K562 (cell line): ENCODE measurements at regions not wholly inside any gene's neighbourhood (a gene's known extent, or its start where the extent isn't known, plus 50 kb on each side); places are given as distances from the start of the nearest gene placed in this dataset.
A peak's percentile ranks its signal among the peaks of the same experiment; 100 is the strongest.

ENCODE experiments used
- ATAC-seq: fragments of 200-7000 bp; cut with Tn5 transposase; 3 replicates; pipeline ENCODE4 v1.9.1; 2020; ENCODE audit warnings: moderate library complexity
- BruUV-seq: library from RNA; stranded (reverse); fragments of 400-500 nt; replicated peaks from 2 replicates; lab custom pipeline; 2021; lab: Mats Ljungman, UMichigan
- CTCF ChIA-PET: fragments of 300-600 bp; formaldehyde crosslinking; extraction: SDS; loops from one replicate; lab custom pipeline; 2021; ENCODE audit warnings: low intra/inter-chr PET ratio; lab: Yijun Ruan, JAX
- POLR2A ChIA-PET: fragments of 300-600, 350-650 bp; sonication (Branson Sonifier 250); formaldehyde crosslinking; extraction: SDS; loops from one replicate; lab custom pipeline; 2021; ENCODE audit warnings: antibody characterized with exemption, inconsistent platforms; lab: Yijun Ruan, JAX
- DNase-seq, 4 experiments: peaks; one replicate each; pipeline versions ENCODE4 v3.0.0 to v3.0.0-alpha.2; 2011 to 2018; ENCODE audit warnings: low spot score in 3 of 4, mixed read lengths in 3 of 4; ENCODE audit errors: extremely low read depth in 1 of 4
- FAIRE-seq: peaks from 2 replicates; lab custom pipeline; 2011; peaks lifted over from hg19 to GRCh38; lab: Jason Lieb, UNC
- H2AFZ ChIP-seq: 2 replicates; pipeline ENCODE4 v1.6.0; 2011; ENCODE audit warnings: low read depth, low read length, control low read depth, inconsistent platforms
- H3K27ac ChIP-seq: fragments of 200-600 bp; 3 replicates; pipeline ENCODE4 v1.8.0; 2011; ENCODE audit warnings: low read depth, mild to moderate bottlenecking, control low read depth, inconsistent platforms, low read length, moderate library complexity, mixed read lengths; ENCODE audit errors: extremely low read depth
- H3K27me3 ChIP-seq, 2 experiments: fragments of 300-600 bp in 1 of 2; 2 replicates in 1 of 2; 3 replicates in 1 of 2; pipeline versions ENCODE4 v1.6.0 to v1.8.0; 2011; ENCODE audit warnings: inconsistent platforms in 2 of 2, low read length in 2 of 2, mild to moderate bottlenecking in 1 of 2, mixed read lengths in 1 of 2, moderate library complexity in 1 of 2; ENCODE audit not compliant: control insufficient read depth in 2 of 2, insufficient read depth in 2 of 2
- H3K36me3 ChIP-seq: fragments of 300-600 bp; 3 replicates; pipeline ENCODE4 v1.8.0; 2011; ENCODE audit warnings: mild to moderate bottlenecking, low read length, inconsistent platforms; ENCODE audit not compliant: control insufficient read depth, insufficient read depth
- H3K4me1 ChIP-seq, 2 experiments: fragments of 200-600 bp in 1 of 2; replicated peaks in 1 of 2; 2 replicates in 1 of 2; 3 replicates in 1 of 2; pipeline versions ENCODE4 v1.5.1 to v1.8.0; 2011; ENCODE audit warnings: inconsistent platforms in 2 of 2, low read length in 2 of 2, mild to moderate bottlenecking in 1 of 2, mixed read lengths in 1 of 2, moderate library complexity in 1 of 2; ENCODE audit not compliant: control insufficient read depth in 2 of 2, insufficient read depth in 2 of 2
- H3K4me2 ChIP-seq: 2 replicates; pipeline ENCODE4 v1.6.1; 2011; ENCODE audit warnings: low read length, control low read depth, inconsistent platforms, mixed read lengths; ENCODE audit not compliant: insufficient read depth
- H3K4me3 ChIP-seq: fragments of 200-600 bp; sonication (generic), shearing (Covaris generic); 2 replicates; pipeline ENCODE4 v1.5.1; 2016; ENCODE audit warnings: control low read depth, inconsistent platforms
- H3K79me2 ChIP-seq: fragments of 200-600 bp; 3 replicates; pipeline ENCODE4 v1.8.0; 2011; ENCODE audit warnings: low read length, inconsistent platforms; ENCODE audit not compliant: control insufficient read depth, insufficient read depth
- H3K9ac ChIP-seq, 2 experiments: 2 replicates each; pipeline versions ENCODE4 v1.6.0 to v1.6.1; 2011; ENCODE audit warnings: low read depth in 2 of 2, low read length in 2 of 2, control low read depth in 1 of 2, inconsistent platforms in 1 of 2, mild to moderate bottlenecking in 1 of 2, mixed read lengths in 1 of 2; ENCODE audit not compliant: insufficient read depth in 1 of 2
- H3K9me1 ChIP-seq: one replicate; pipeline ENCODE4 v1.6.0; 2011; ENCODE audit warnings: inconsistent platforms, mild to moderate bottlenecking, low read length, moderate library complexity; ENCODE audit not compliant: control insufficient read depth, insufficient read depth
- H3K9me3 ChIP-seq: replicated peaks from 2 replicates; pipeline ENCODE4 v1.5.1; 2011; ENCODE audit warnings: low read depth, low read length, inconsistent platforms; ENCODE audit not compliant: control insufficient read depth, insufficient read depth
- H4K20me1 ChIP-seq: replicated peaks from 2 replicates; pipeline ENCODE4 v1.6.1; 2011; ENCODE audit warnings: low read length, inconsistent platforms, mixed read lengths; ENCODE audit not compliant: control insufficient read depth, insufficient read depth
- ATF3 ChIP-seq, 2 experiments: fragments of 450-650 bp in 1 of 2; sonication (generic) in 1 of 2; formaldehyde crosslinking in 1 of 2; IDR thresholded peaks in 1 of 2; conservative IDR thresholded peaks in 1 of 2; 2 replicates each; pipeline versions ENCODE4 v1.6.1 to v1.8.1; 2016 to 2023; ENCODE audit warnings: mild to moderate bottlenecking in 2 of 2, moderate library complexity in 2 of 2, inconsistent platforms in 1 of 2, missing genetic modification reagents in 1 of 2
- FOSL1 ChIP-seq: fragments of 200-800 bp; sonication (Bioruptor generic); conservative IDR thresholded peaks from 2 replicates; pipeline ENCODE4 v1.6.1; 2016; ENCODE audit warnings: missing genetic modification characterization, missing compliant biosample characterization
- PTBP1 ChIP-seq: fragments of 200-400 bp; formaldehyde crosslinking; IDR thresholded peaks from 2 replicates; pipeline ENCODE4 v1.6.1; 2017; ENCODE audit warnings: low read depth, low read length
- WGBS: fragments of 100-300 bp; shearing (Covaris generic); methylation state at CpG from one replicate; pipeline ENCODE4 v1.1.6; 2016; ENCODE audit warnings: low coverage, mixed read lengths; ENCODE audit not compliant: insufficient coverage; ENCODE audit errors: missing lambda C conversion rate; 5-methylcytosine and 5-hydroxymethylcytosine counted together
- in situ Hi-C: fragments of 300-500 bp; cut with MboI; formaldehyde crosslinking; loops from 4 replicates; pipeline ENCODE4 v1.15.0; 2018; ENCODE audit warnings: inconsistent platforms, mixed read lengths
- intact Hi-C: fragments of 100-400 bp; cut with micrococcal nuclease; formaldehyde crosslinking; loops from 2 replicates; pipeline ENCODE4 v1.14.2; 2022

DNA sequence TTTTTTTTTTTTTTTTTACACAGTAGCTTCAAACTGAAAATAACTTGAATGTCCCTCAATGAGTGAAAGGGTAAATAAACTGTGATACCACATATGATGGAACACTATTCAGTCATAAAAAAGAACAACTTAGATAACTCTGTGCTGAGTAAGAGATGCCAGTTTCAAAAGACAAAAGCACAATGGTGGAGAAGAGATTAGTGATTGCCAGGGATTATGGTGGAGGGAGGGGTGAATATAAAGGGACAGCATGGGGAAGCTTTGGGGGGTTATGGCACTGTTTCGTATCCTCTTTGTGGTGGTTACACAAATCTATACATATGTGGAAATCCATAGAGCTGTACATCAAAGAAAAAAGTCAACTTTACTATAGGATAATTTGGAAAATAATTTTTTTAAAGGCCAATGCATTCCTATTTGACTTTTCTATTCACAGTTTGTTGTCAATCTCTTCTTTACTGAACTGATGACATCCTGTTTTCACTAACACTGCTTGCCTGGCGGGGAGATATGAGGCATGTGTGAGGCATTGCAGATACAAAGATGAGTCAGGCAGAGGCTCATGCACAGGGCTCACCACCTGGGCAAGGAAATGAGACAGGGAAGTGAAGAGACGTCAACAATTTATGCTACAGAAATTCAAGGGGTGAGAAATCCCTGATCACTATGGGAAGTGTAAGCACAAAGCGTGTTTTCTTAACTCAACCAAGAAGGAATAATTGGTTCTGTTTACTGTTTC lies 302.7 kb downstream of the DUSP10 start:
- Histone ChIP-seq H3K9me3 (no peaks in the 10 kb centered on the region), H2AFZ (no peak overlapping the region), H3K27me3 (no peaks in the 10 kb centered on the region), H3K4me1 (no peaks in the 10 kb centered on the region), H3K4me2 (no peak overlapping the region), H4K20me1 (no peaks in the 10 kb centered on the region), H3K9me1 (no peaks in the 10 kb centered on the region), H3K79me2 (no peaks in the 10 kb centered on the region), H3K9ac (no peak overlapping the region), H3K36me3 (no peaks in the 10 kb centered on the region), H3K4me3 (no peak overlapping the region), H3K27ac (no peak overlapping the region)
- ATAC-seq (no peak), FAIRE-seq (no peak), DNase-seq (no peak)
- BruUV-seq: no TSS peak
- TF ChIP-seq ATF3 (IDR thresholded peaks at IDR 0.05): 0 out of 2 replicates have a peak, but pooled peaks have one; percentile 15
- TF ChIP-seq ATF3 (CRISPR knock-in tag; conservative IDR thresholded peaks at IDR 0.05): no peak
- peak; percentile 63; the same call in 1 of the 2 replicates for TF ChIP-seq FOSL1 (tag)
- TF ChIP-seq PTBP1: no peak
- in situ Hi-C loops (loop anchor here (10.0 kb wide), 1 partner anchor 624 kb away; no protein-coding TSS in a partner anchor), intact Hi-C loops (loop anchor here (5.0 to 10.0 kb wide), 2 partner anchors 177 to 764 kb away; no protein-coding TSS in a partner anchor)
- 1% methylated on average over 4 of the region's 4 CpGs for WGBS
- ChIA-PET CTCF (no interaction called here), POLR2A (no interaction called here)
